BLaER1 treated with 17β-estradiol and CSF1 and Interleukin-3, amounts not matched to agents 10 nM and 100 nM (cell line): ENCODE measurements at regions not wholly inside any gene's neighbourhood (a gene's known extent, or its start where the extent isn't known, plus 50 kb on each side); places are given as distances from the start of the nearest gene placed in this dataset.

ENCODE experiments used
- H3K27ac ChIP-seq, 11 experiments: shearing (Covaris generic); formaldehyde crosslinking; 2 replicates each; pipeline ENCODE4 v1.8.1; 2022
- H3K27me3 ChIP-seq, 11 experiments: shearing (Covaris generic); formaldehyde crosslinking; 2 replicates each; pipeline ENCODE4 v1.8.1; 2022
- H3K36me3 ChIP-seq, 11 experiments: shearing (Covaris generic); formaldehyde crosslinking; 2 replicates each; pipeline ENCODE4 v1.8.1; 2022
- H3K4me1 ChIP-seq, 10 experiments: shearing (Covaris generic); formaldehyde crosslinking; 2 replicates each; pipeline ENCODE4 v1.8.1; 2022
- H3K4me2 ChIP-seq, 11 experiments: shearing (Covaris generic); formaldehyde crosslinking; 2 replicates each; pipeline ENCODE4 v1.8.1; 2022
- H3K4me3 ChIP-seq, 10 experiments: shearing (Covaris generic); formaldehyde crosslinking; 2 replicates each; pipeline ENCODE4 v1.8.1; 2022
- H3K9ac ChIP-seq, 11 experiments: shearing (Covaris generic); formaldehyde crosslinking; 2 replicates each; pipeline ENCODE4 v1.8.1; 2022
- H3K9me3 ChIP-seq, 11 experiments: shearing (Covaris generic); formaldehyde crosslinking; replicated peaks in 1 of 11; 2 replicates each; pipeline ENCODE4 v1.8.1; 2022
- H4K20me1 ChIP-seq, 11 experiments: shearing (Covaris generic); formaldehyde crosslinking; 2 replicates each; pipeline ENCODE4 v1.8.1; 2022
- Cebpa-rat ChIP-seq, 11 experiments: shearing (Covaris generic); IDR thresholded peaks; 2 replicates each; pipeline ENCODE4 v1.8.1; 2022

DNA sequence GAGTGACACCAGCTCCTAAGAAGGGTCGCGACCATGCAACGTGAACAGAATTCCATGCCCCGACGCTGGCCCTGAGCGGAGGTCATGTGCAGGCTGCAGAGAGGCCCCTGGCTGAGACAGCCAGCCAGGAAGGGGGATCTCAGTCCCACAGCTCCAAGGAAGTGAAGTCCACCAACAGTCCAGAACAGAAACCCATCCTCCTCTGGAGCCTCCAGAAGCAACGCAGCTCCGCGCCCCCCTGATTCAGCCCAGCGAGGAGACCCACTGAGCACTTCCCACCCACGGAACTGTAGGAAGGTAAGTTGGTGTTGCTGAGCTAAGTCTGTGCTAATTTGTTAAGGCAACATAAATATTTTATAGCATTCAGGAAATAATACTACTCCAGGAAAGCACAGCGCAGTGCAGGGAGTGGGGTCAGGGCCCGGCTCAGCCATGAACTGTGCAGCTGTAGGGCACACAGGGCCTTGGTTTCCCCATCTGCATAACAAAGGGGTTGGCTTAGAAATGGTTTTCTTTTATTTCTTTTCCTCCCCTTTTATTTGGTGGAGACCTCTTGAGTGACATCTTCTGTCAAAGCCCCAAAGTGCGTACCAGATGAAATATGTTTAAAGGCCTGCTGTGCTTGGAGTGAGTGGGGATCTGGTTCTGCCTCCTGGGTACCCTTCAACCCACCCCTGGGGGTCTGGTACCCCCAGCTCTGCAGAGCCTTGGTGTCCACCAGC lies 241.1 kb upstream of the PMEPA1 start:
- no peak overlapping the region for H3K27ac ChIP-seq
- no peak overlapping the region for H3K4me3 ChIP-seq
- no peak overlapping the region for H3K9ac ChIP-seq
- no peaks in the 10 kb centered on the region for H4K20me1 ChIP-seq
- no peaks in the 10 kb centered on the region for H3K27me3 ChIP-seq
- H3K9me3 ChIP-seq, result peaks cover 0 to 13% (median 0%) of the 10 kb centered on the region in 11 experiments; a peak in 6 of 22 replicates
- H3K36me3 ChIP-seq, result no peaks in the 10 kb centered on the region
- no peak for TF ChIP-seq Cebpa-rat (IDR thresholded peaks at IDR 0.05)
- no peak overlapping the region for H3K4me2 ChIP-seq
- H3K4me1 ChIP-seq, result peaks cover 8 to 18% (median 14%) of the 10 kb centered on the region in 10 experiments; a peak in 17 of 20 replicates

- no peak overlapping the region for H3K4me2 ChIP-seq
- H3K4me1 ChIP-seq, result peaks cover 5 to 9% (median 8%) of the 10 kb centered on the region in 10 experiments; a peak in 17 of 20 replicates
- H3K9ac ChIP-seq, result no peak overlapping the region
- H3K27ac ChIP-seq, result no peak overlapping the region
- no peaks in the 10 kb centered on the region for H4K20me1 ChIP-seq
- H3K9me3 ChIP-seq, result peaks cover 0 to under 1% (median 0%) of the 10 kb centered on the region in 11 experiments; a peak in 2 of 22 replicates
- no peak overlapping the region for H3K4me3 ChIP-seq
- TF ChIP-seq Cebpa-rat (IDR thresholded peaks at IDR 0.05), result no peak
- no peaks in the 10 kb centered on the region for H3K27me3 ChIP-seq
- H3K36me3 ChIP-seq, result no peaks in the 10 kb centered on the region
Observed at GRCh38 chr20:57948180-57948955, 238.6 kb upstream of the PMEPA1 start.

DNA sequence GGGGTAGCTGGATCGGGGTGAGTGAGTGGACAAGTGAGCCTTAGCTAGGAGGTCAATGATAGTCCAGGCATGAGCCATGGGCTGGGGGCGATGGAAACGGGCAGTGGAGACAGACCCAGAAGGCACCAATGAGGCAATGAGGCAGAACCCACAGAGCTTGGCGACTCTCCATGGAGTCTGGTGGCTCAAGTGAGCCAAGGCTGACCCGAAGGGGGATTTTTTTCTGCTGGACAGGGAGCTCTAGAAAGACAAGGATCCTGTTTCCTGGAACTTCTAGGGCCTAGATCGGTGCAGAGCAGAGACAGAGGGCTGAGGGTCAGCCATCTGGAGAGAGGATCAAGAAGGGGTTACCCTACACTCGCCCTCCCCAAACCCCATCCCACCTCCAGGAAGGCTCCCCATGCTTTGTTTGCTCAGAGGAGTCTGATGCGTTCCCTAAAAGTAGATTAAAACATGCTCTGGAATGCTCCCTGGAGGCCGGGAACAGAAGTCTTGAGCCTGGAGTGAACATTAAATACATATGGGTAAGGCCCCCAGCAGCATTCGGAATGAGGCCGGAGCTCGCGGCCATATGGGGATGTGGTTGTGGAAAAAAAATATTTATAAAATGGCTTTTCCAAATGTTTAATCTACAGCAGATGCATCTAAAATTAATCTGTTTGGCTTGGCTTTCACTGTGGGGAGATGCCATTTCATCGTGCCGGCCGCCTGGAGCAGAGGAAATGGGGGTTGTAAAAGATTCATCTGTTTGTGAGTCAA lies 237.8 kb upstream of the PMEPA1 start:
- Histone ChIP-seq H3K36me3 (no peaks in the 10 kb centered on the region), H3K4me3 (no peak overlapping the region), H3K9ac (no peak overlapping the region), H3K4me1 (peaks cover 0 to 2% (median under 1%) of the 10 kb centered on the region in 10 experiments; a peak in 7 of 20 replicates), H3K27ac (no peak overlapping the region), H3K27me3 (no peaks in the 10 kb centered on the region), H3K4me2 (no peak overlapping the region), H4K20me1 (no peaks in the 10 kb centered on the region), H3K9me3 (peaks cover 0 to 4% (median 0%) of the 10 kb centered on the region in 11 experiments; a peak in 2 of 22 replicates)
- no peak for TF ChIP-seq Cebpa-rat (IDR thresholded peaks at IDR 0.05)

DNA sequence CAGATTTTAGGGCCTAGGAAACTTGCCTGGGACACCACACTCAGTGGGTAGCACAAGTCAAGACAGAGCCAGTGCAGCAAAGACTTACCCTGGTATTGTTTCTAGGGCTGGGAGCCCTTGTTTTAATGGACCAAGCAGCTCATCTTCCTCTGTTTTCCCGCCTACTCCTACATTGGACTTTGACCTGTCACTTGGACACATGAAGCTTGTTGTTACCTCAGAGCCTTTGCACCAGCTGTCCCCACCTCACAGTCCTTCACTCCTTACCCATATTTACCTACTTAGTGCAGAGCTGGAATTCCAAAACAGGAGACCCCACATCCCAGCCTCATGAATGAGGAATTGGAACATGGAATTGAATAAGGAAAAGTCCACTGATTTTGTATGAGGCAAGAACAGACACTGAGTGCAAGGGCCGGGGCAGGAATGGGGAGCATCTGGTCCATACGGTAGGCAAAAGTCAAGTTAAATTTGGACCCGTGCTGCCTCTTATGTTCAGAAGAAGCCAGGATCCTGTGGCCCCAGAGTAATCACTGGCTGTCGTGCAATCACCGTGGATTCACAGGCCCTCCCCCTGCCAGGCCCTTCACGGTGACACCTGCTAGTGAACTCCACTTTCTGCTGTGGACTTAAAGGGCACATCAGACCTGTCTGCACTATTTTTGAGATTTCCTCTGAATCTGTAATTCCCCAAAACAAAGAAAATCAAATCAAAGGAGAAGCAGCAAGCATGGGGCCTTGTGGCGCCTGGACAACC lies 236.9 kb upstream of the PMEPA1 start:
- Histone ChIP-seq H3K9ac (no peak overlapping the region), H3K4me1 (0 out of 20 replicates have a peak, but pooled peaks cover 0 to under 1% (median 0%) of the 10 kb centered on the region in 10 experiments), H4K20me1 (no peaks in the 10 kb centered on the region), H3K4me2 (no peak overlapping the region), H3K9me3 (peaks cover 0 to 4% (median 0%) of the 10 kb centered on the region in 11 experiments; a peak in 2 of 22 replicates), H3K27me3 (no peaks in the 10 kb centered on the region), H3K4me3 (no peak overlapping the region), H3K27ac (no peak overlapping the region), H3K36me3 (no peaks in the 10 kb centered on the region)
- no peak for TF ChIP-seq Cebpa-rat (IDR thresholded peaks at IDR 0.05)

DNA sequence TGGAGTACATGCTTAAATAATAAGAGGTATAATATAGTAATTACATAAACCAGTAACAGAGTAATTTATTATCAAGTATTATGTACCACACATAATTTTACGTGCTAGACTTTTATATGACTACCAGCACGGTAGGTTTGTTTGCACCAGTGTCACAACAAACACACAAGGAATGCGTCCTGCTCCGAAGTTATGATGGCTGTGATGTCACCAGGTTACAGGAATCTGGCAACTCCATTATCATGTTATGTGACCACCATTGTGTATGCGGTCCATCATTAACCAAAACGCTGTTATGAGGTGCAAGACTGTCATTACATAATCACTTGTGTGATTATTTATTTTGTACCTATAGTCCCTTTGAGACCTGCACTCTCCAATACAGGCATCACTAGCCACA lies 235.2 kb upstream of the PMEPA1 start:
- peaks cover 0 to 14% (median 0%) of the 10 kb centered on the region in 11 experiments; a peak in 1 of 22 replicates for H4K20me1 ChIP-seq
- no peak for TF ChIP-seq Cebpa-rat (IDR thresholded peaks at IDR 0.05)
- H3K27ac ChIP-seq, result no peak overlapping the region
- no peaks in the 10 kb centered on the region for H3K36me3 ChIP-seq
- H3K4me1 ChIP-seq, result peaks cover 6 to 14% (median 9%) of the 10 kb centered on the region in 10 experiments; a peak in 19 of 20 replicates
- H3K27me3 ChIP-seq, result no peaks in the 10 kb centered on the region
- H3K4me2 ChIP-seq, result no peak overlapping the region
- H3K4me3 ChIP-seq, result no peak overlapping the region
- no peak overlapping the region for H3K9ac ChIP-seq
- H3K9me3 ChIP-seq, result peaks cover 0 to 4% (median 0%) of the 10 kb centered on the region in 11 experiments; a peak in 2 of 22 replicates

GRCh38 chr20:57943950-57944349 lies 234.1 kb upstream of the PMEPA1 start:
- peaks cover 0 to 14% (median 0%) of the 10 kb centered on the region in 11 experiments; a peak in 1 of 22 replicates for H4K20me1 ChIP-seq
- H3K36me3 ChIP-seq, result no peaks in the 10 kb centered on the region
- H3K4me3 ChIP-seq, result no peak overlapping the region
- H3K9ac ChIP-seq, result no peak overlapping the region
- no peak overlapping the region for H3K27ac ChIP-seq
- H3K27me3 ChIP-seq, result no peaks in the 10 kb centered on the region
- H3K4me1 ChIP-seq, result peaks cover 6 to 14% (median 9%) of the 10 kb centered on the region in 10 experiments; a peak in 19 of 20 replicates
- TF ChIP-seq Cebpa-rat (IDR thresholded peaks at IDR 0.05), result no peak
- peaks cover 0 to 4% (median 0%) of the 10 kb centered on the region in 11 experiments; a peak in 2 of 22 replicates for H3K9me3 ChIP-seq
- H3K4me2 ChIP-seq, result no peak overlapping the region

GRCh38 chr20:57943291-57943690 lies 233.5 kb upstream of the PMEPA1 start:
- no peak overlapping the region for H3K9ac ChIP-seq
- H3K27ac ChIP-seq, result no peak overlapping the region
- H3K4me1 ChIP-seq, result peaks cover 9 to 17% (median 13%) of the 10 kb centered on the region in 10 experiments; a peak in 19 of 20 replicates
- peaks cover 0 to 4% (median 0%) of the 10 kb centered on the region in 11 experiments; a peak in 2 of 22 replicates for H3K9me3 ChIP-seq
- H4K20me1 ChIP-seq, result peaks cover 0 to 14% (median 0%) of the 10 kb centered on the region in 11 experiments; a peak in 1 of 22 replicates
- H3K4me3 ChIP-seq, result no peak overlapping the region
- no peaks in the 10 kb centered on the region for H3K27me3 ChIP-seq
- TF ChIP-seq Cebpa-rat (IDR thresholded peaks at IDR 0.05), result no peak
- no peaks in the 10 kb centered on the region for H3K36me3 ChIP-seq
- H3K4me2 ChIP-seq, result no peak overlapping the region
